ENCODE measurements at regions not wholly inside any gene's neighbourhood (a gene's known extent, or its start where the extent isn't known, plus 50 kb on each side); places are given as distances from the start of the nearest gene placed in this dataset.

DNA sequence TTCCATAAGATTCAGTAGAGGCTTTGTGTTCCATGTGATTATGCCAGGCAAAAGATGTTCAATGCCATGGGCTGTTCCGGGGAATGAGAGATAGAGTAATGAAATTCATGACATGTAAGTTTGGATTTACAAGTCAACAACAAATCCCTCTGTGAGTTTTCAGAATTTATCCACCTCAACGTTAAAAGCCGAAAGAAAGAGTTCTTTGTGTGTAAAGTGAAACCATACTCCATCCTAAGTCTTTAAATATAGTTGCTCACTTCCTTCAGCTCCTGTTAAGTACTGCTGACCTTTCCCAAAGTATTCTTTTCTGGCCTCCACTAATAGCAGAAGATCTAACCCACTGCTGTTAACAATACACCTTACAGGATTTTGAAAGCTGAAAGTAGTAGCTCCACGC, 190.0 kb downstream of the TMX1 start (continued):
- TF ChIP-seq NONO (IDR thresholded peaks at IDR 0.05) = no peak
- TF ChIP-seq NONO (CRISPR knock-in tag; conservative IDR thresholded peaks at IDR 0.05) = no peak

DNA sequence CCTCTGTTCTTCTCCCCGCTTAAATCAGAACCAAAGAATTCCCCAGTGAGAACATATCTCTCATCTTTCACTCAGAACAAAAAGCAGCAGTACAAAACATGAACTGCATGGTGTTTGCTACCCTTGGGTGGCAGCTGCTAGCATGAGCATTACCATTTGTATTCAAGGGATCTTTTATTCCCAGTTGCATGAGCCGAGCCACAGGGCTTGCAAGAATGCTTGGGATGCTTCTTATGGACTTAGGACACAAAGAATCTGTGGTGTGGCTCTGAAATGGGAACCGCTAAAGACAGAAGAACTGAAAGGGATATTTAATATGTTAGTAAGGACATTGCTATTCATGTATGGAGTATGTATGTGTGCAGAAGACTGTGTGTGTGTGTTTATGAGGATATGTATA, 190.6 kb downstream of the TMX1 start:
- H3K4me1 ChIP-seq (ENCODE audit: insufficient read depth, low read length) = peaks cover 34% of the 10 kb centered on the region
- H2AFZ ChIP-seq (ENCODE audit: low read length) = no peak overlapping the region
- H3K9me3 ChIP-seq (ENCODE audit: low read length) = no peaks in the 10 kb centered on the region
- BruUV-seq (replicated peaks) = no TSS peak
- no peak for FAIRE-seq
- ATAC-seq = peak; percentile 31; the same call in 1 of the 3 replicates
- no peak overlapping the region for H3K4me3 ChIP-seq (replicated peaks in 1 of 3; ENCODE audit: insufficient read depth in 1 of 3, low read depth in 2 of 3, low read length in 3 of 3)
- intact Hi-C loops (cut with micrococcal nuclease; ENCODE audit: unreplicated experiment) (no loop called here), in situ Hi-C loops (cut with HindIII; ENCODE audit: extremely low pct_ligation_motif_present, low pct_unique_long_range_greater_than_20kb) (no loop called here)
- peak; percentile 10 for DNase-seq (ENCODE audit: low spot score)
- peak overlapping the region; percentile 19; the same call in 1 of the 2 replicates for H3K4me2 ChIP-seq (ENCODE audit: low read depth, low read length)
- H4K20me1 ChIP-seq (ENCODE audit: insufficient read depth, low read length) = no peaks in the 10 kb centered on the region
- ChIA-PET CTCF (ENCODE audit: low intra/inter-chr PET ratio, low total read pairs) (no interaction called here), POLR2A (no interaction called here)
- H3K79me2 ChIP-seq (ENCODE audit: insufficient read depth, low read length) = no peaks in the 10 kb centered on the region
- no peak overlapping the region for H3K27ac ChIP-seq (ENCODE audit: extremely low read length, insufficient read depth, low read length)
- H3K27me3 ChIP-seq (ENCODE audit: control insufficient read depth in 1 of 2, insufficient read depth in 2 of 2, low read length in 2 of 2) = no peaks in the 10 kb centered on the region
- no peak overlapping the region for H3K9ac ChIP-seq (ENCODE audit: insufficient read depth, low read depth, low read length)
- H3K36me3 ChIP-seq (replicated peaks in 1 of 2; ENCODE audit: control insufficient read depth in 1 of 2, insufficient read depth in 2 of 2, low read length in 2 of 2) = no peaks in the 10 kb centered on the region
- WGBS (ENCODE audit: low lambda C conversion rate) = 23% methylated on average over 3 of the region's 3 CpGs
- TF ChIP-seq CEBPG (CRISPR knock-in tag; IDR thresholded peaks at IDR 0.05) (no peak), THYN1 (CRISPR knock-in tag; IDR thresholded peaks at IDR 0.05; ENCODE audit: borderline replicate concordance, low read depth) (no peak), ZNF788 (CRISPR knock-in tag; IDR thresholded peaks at IDR 0.05; ENCODE audit: borderline replicate concordance) (no peak), ZNF713 (CRISPR knock-in tag; IDR thresholded peaks at IDR 0.05) (no peak), ZNF670 (CRISPR knock-in tag; IDR thresholded peaks at IDR 0.05; ENCODE audit: borderline replicate concordance) (no peak), REXO4 (CRISPR knock-in tag; IDR thresholded peaks at IDR 0.05; ENCODE audit: borderline replicate concordance) (no peak), GZF1 (CRISPR knock-in tag; IDR thresholded peaks at IDR 0.05) (no peak), ZNF780A (CRISPR knock-in tag; IDR thresholded peaks at IDR 0.05) (no peak), NFAT5 (CRISPR knock-in tag; IDR thresholded peaks at IDR 0.05) (no peak), CHD2 (IDR thresholded peaks at IDR 0.05; ENCODE audit: low read depth, low read length) (no peak), RBFOX2 (IDR thresholded peaks at IDR 0.05; ENCODE audit: low read depth, low read length) (no peak), ZFYVE20 (CRISPR knock-in tag; IDR thresholded peaks at IDR 0.05; ENCODE audit: borderline replicate concordance, low read depth) (no peak), ZFP90 (CRISPR knock-in tag; IDR thresholded peaks at IDR 0.05; ENCODE audit: borderline replicate concordance) (no peak), CBX2 (IDR thresholded peaks at IDR 0.05; ENCODE audit: low read depth, low read length) (no peak), CBX2 (CRISPR knock-in tag; IDR thresholded peaks at IDR 0.05; ENCODE audit: low read depth) (no peak)
- TF ChIP-seq, protein P1, sequence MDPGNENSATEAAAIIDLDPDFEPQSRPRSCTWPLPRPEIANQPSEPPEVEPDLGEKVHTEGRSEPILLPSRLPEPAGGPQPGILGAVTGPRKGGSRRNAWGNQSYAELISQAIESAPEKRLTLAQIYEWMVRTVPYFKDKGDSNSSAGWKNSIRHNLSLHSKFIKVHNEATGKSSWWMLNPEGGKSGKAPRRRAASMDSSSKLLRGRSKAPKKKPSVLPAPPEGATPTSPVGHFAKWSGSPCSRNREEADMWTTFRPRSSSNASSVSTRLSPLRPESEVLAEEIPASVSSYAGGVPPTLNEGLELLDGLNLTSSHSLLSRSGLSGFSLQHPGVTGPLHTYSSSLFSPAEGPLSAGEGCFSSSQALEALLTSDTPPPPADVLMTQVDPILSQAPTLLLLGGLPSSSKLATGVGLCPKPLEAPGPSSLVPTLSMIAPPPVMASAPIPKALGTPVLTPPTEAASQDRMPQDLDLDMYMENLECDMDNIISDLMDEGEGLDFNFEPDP (CRISPR knock-in tag; conservative IDR thresholded peaks at IDR 0.05) = no peak

All from HepG2 (cell line).